BE2C (cell line): ENCODE measurements at regions not wholly inside any gene's neighbourhood (a gene's known extent, or its start where the extent isn't known, plus 50 kb on each side); places are given as distances from the start of the nearest gene placed in this dataset.

Experiments used
- DNase-seq: peaks from one replicate; pipeline ENCODE4 v3.0.0-alpha.2; 2020
- H3K27me3 ChIP-seq: fragments of 250-450 bp; sonication (Bioruptor Pico); 2 replicates; pipeline ENCODE4 v1.5.1; 2020; ENCODE audit warnings: mild to moderate bottlenecking
- H3K36me3 ChIP-seq: fragments of 250-450 bp; sonication (Bioruptor Pico); 2 replicates; pipeline ENCODE4 v1.5.1; 2020; ENCODE audit warnings: mild to moderate bottlenecking
- H3K4me1 ChIP-seq: fragments of 250-450 bp; sonication (Bioruptor Pico); 2 replicates; pipeline ENCODE4 v1.5.1; 2020
- H3K4me3 ChIP-seq: 2 replicates; pipeline ENCODE4 v1.5.1; 2011; ENCODE audit warnings: low read depth, low read length
- H3K9me3 ChIP-seq: fragments of 250-450 bp; sonication (Bioruptor Pico); 2 replicates; pipeline ENCODE4 v1.5.1; 2020
- TF ChIP-seq, protein P1 (sequence below): IDR thresholded peaks from 2 replicates; pipeline ENCODE4 v1.5.1; 2012; ENCODE audit warnings: mild to moderate bottlenecking, low read depth, low read length

- H3K9me3 ChIP-seq = no peaks in the 10 kb centered on the region
- no peaks in the 10 kb centered on the region for H3K36me3 ChIP-seq
- no peaks in the 10 kb centered on the region for H3K27me3 ChIP-seq
- no peak for DNase-seq
- H3K4me3 ChIP-seq = no peak overlapping the region
- no peaks in the 10 kb centered on the region for H3K4me1 ChIP-seq
- TF ChIP-seq, protein P1, sequence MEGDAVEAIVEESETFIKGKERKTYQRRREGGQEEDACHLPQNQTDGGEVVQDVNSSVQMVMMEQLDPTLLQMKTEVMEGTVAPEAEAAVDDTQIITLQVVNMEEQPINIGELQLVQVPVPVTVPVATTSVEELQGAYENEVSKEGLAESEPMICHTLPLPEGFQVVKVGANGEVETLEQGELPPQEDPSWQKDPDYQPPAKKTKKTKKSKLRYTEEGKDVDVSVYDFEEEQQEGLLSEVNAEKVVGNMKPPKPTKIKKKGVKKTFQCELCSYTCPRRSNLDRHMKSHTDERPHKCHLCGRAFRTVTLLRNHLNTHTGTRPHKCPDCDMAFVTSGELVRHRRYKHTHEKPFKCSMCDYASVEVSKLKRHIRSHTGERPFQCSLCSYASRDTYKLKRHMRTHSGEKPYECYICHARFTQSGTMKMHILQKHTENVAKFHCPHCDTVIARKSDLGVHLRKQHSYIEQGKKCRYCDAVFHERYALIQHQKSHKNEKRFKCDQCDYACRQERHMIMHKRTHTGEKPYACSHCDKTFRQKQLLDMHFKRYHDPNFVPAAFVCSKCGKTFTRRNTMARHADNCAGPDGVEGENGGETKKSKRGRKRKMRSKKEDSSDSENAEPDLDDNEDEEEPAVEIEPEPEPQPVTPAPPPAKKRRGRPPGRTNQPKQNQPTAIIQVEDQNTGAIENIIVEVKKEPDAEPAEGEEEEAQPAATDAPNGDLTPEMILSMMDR = no peak
Measured at GRCh38 chr6:16944596-16944995, 157.3 kb upstream of the STMND1 start.

DNA sequence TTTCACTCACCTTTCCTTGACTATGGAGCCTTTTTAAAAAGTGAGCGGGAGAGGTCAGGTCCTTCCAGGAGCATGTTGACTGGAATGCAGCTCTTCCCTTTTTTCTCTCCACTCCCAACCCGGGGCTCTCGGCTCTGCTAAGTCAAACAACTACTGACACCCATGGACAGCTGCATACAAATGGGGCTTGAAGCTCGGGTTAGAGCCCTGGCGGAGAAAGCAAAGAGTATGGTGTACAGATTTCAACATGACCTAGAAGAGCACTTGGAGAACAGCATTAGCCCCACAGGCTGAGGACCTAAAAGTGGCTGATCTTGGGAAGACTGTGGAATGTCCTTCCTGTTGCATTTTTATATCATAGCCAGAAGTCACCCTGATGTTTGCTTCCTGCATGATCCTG lies 162.0 kb upstream of the STMND1 start:
- no peaks in the 10 kb centered on the region for H3K27me3 ChIP-seq
- no peaks in the 10 kb centered on the region for H3K9me3 ChIP-seq
- TF ChIP-seq, protein P1 = no peak
- no peak for DNase-seq
- H3K4me1 ChIP-seq = no peaks in the 10 kb centered on the region
- H3K4me3 ChIP-seq = no peak overlapping the region
- no peaks in the 10 kb centered on the region for H3K36me3 ChIP-seq

DNA sequence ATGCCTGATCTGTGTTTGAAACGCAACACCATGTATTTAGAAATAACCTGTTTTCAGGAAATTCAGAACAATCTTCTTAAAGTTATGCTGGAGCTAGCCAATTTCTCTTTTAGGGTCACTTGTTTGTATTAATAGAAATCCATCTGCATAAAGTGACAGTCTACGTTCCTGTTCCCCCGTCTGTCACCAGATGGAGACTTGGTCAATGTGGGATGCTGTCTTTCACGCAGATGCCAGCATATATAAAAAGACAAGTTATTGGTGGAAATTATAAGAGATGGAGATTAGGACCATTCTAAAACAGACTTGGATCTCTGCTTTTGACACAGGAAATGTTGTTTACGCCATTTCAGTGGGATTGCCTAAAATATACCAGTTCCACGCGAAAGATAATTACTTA lies 162.5 kb upstream of the STMND1 start:
- no peaks in the 10 kb centered on the region for H3K9me3 ChIP-seq
- H3K4me3 ChIP-seq = no peak overlapping the region
- H3K36me3 ChIP-seq = no peaks in the 10 kb centered on the region
- no peaks in the 10 kb centered on the region for H3K27me3 ChIP-seq
- DNase-seq = no peak
- no peaks in the 10 kb centered on the region for H3K4me1 ChIP-seq
- TF ChIP-seq, protein P1 = no peak

DNA sequence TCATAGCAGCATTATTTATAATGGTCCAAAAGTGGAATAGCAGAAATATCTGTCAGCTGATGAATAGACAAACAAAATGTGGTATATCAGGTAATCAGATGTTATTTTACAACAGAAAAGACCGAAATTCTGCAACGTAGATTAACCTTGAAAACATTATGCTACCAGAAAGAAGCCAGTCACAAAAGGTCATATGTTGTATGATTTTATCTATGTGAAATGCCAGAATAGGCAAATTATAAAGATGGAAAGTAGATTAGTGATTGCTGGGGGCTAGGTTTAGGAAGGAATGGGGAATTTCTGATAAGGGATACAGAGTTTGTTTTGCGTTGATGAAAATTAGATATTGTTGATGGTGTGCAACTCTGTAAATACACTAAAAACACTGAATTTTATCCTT lies 165.0 kb upstream of the STMND1 start:
- Histone ChIP-seq H3K4me1 (no peaks in the 10 kb centered on the region), H3K4me3 (no peak overlapping the region), H3K27me3 (no peaks in the 10 kb centered on the region), H3K36me3 (no peaks in the 10 kb centered on the region), H3K9me3 (no peaks in the 10 kb centered on the region)
- TF ChIP-seq, protein P1 = no peak
- DNase-seq = no peak

GRCh38 chr6:16933961-16934360 lies 167.9 kb upstream of the STMND1 start:
- no peaks in the 10 kb centered on the region for H3K27me3 ChIP-seq
- H3K9me3 ChIP-seq = no peaks in the 10 kb centered on the region
- no peak overlapping the region for H3K4me3 ChIP-seq
- H3K4me1 ChIP-seq = no peaks in the 10 kb centered on the region
- H3K36me3 ChIP-seq = no peaks in the 10 kb centered on the region
- TF ChIP-seq, protein P1 = no peak
- DNase-seq = no peak

- Histone ChIP-seq H3K9me3 (no peaks in the 10 kb centered on the region), H3K36me3 (no peaks in the 10 kb centered on the region), H3K4me1 (no peaks in the 10 kb centered on the region), H3K4me3 (no peak overlapping the region), H3K27me3 (no peaks in the 10 kb centered on the region)
- no peak for DNase-seq
- TF ChIP-seq, protein P1 = no peak
Measured at GRCh38 chr6:16933532-16933931, 168.3 kb upstream of the STMND1 start.
